Urinary bladder (tissue), 3 donors: ENCODE measurements at regions not wholly inside any gene's neighbourhood (a gene's known extent, or its start where the extent isn't known, plus 50 kb on each side); places are given as distances from the start of the nearest gene placed in this dataset.

Experiments
- DNase-seq: peaks from one replicate; pipeline ENCODE4 v3.0.0-alpha.2; 2015; ENCODE audit errors: extremely low spot score
- H3K27ac ChIP-seq: one replicate; pipeline ENCODE4 v1.5.1; 2013; ENCODE audit warnings: low read depth, mild to moderate bottlenecking, moderate library complexity
- H3K36me3 ChIP-seq: one replicate; pipeline ENCODE4 v1.6.1; 2013; ENCODE audit warnings: mild to moderate bottlenecking, moderate library complexity; ENCODE audit not compliant: insufficient read depth
- H3K4me1 ChIP-seq: one replicate; pipeline ENCODE4 v1.6.1; 2013; ENCODE audit warnings: mild to moderate bottlenecking, moderate library complexity; ENCODE audit not compliant: insufficient read depth
- H3K4me3 ChIP-seq: one replicate; pipeline ENCODE4 v1.5.1; 2013; ENCODE audit warnings: low read depth, low read length
- WGBS: extraction: QIAGEN DNeasy Blood & Tissue Kit; methylation state at CpG from one replicate; pipeline ENCODE4 v1.1.7; 2013; 5-methylcytosine and 5-hydroxymethylcytosine counted together
- donor health status: healthy with polysubstance abuse.
- donor health status: healthy.

GRCh38 chr1:87833166-87833565 is 504.5 kb downstream of the LMO4 start:
- DNase-seq = no peak
- Histone ChIP-seq H3K27ac (no peak overlapping the region), H3K36me3 (no peaks in the 10 kb centered on the region), H3K4me1 (no peaks in the 10 kb centered on the region), H3K4me3 (no peak overlapping the region)
- WGBS = 60% methylated on average over 5 of the region's 5 CpGs

GRCh38 chr1:87834151-87834550 is 505.5 kb downstream of the LMO4 start:
- no peak overlapping the region for H3K27ac ChIP-seq
- H3K4me3 ChIP-seq = no peak overlapping the region
- no peaks in the 10 kb centered on the region for H3K4me1 ChIP-seq
- DNase-seq = no peak
- 91% methylated on average over 4 of the region's 4 CpGs for WGBS
- H3K36me3 ChIP-seq = no peaks in the 10 kb centered on the region

GRCh38 chr1:87834941-87835340 is 506.3 kb downstream of the LMO4 start:
- Histone ChIP-seq H3K36me3 (no peaks in the 10 kb centered on the region), H3K4me3 (no peak overlapping the region), H3K4me1 (no peaks in the 10 kb centered on the region), H3K27ac (no peak overlapping the region)
- 94% methylated on average over 8 of the region's 8 CpGs for WGBS
- DNase-seq = no peak

- Histone ChIP-seq H3K36me3 (no peaks in the 10 kb centered on the region), H3K4me1 (no peaks in the 10 kb centered on the region), H3K4me3 (no peak overlapping the region), H3K27ac (no peak overlapping the region)
- WGBS = 90% methylated on average over 3 of the region's 3 CpGs
- DNase-seq = no peak
Observed at GRCh38 chr1:87840767-87841166, 512.1 kb downstream of the LMO4 start.

GRCh38 chr1:87841332-87841731 is 512.7 kb downstream of the LMO4 start:
- 93% methylated on average over 1 of the region's 1 CpG for WGBS
- no peak overlapping the region for H3K4me3 ChIP-seq
- H3K27ac ChIP-seq = no peak overlapping the region
- no peak for DNase-seq
- no peaks in the 10 kb centered on the region for H3K36me3 ChIP-seq
- H3K4me1 ChIP-seq = no peaks in the 10 kb centered on the region

GRCh38 chr1:87842156-87842555 is 513.5 kb downstream of the LMO4 start:
- DNase-seq = no peak
- no peaks in the 10 kb centered on the region for H3K36me3 ChIP-seq
- WGBS = 90% methylated on average over 1 of the region's 1 CpG
- no peaks in the 10 kb centered on the region for H3K4me1 ChIP-seq
- H3K4me3 ChIP-seq = no peak overlapping the region
- no peak overlapping the region for H3K27ac ChIP-seq

- whole genome bisulfite sequencing = 71% methylated on average over 4 of the region's 4 CpGs
- no peak overlapping the region for H3K27ac ChIP-seq
Observed at GRCh38 chr1:87844251-87844650, 515.6 kb downstream of the LMO4 start.

GRCh38 chr1:87851490-87851889 is 522.8 kb downstream of the LMO4 start:
- Histone ChIP-seq H3K4me3 (no peak overlapping the region), H3K4me1 (no peaks in the 10 kb centered on the region), H3K27ac (no peak overlapping the region), H3K36me3 (no peaks in the 10 kb centered on the region)
- WGBS = 92% methylated on average over 5 of the region's 5 CpGs
- DNase-seq = no peak

More at GRCh38 chr1:87844251-87844650, 515.6 kb downstream of the LMO4 start:
- no peaks in the 10 kb centered on the region for H3K4me1 ChIP-seq
- DNase-seq = no peak
- H3K36me3 ChIP-seq = no peaks in the 10 kb centered on the region
- no peak overlapping the region for H3K4me3 ChIP-seq

GRCh38 chr1:87852410-87853161 is 523.9 kb downstream of the LMO4 start:
- no peak for DNase-seq
- H3K4me3 ChIP-seq = no peak overlapping the region
- 90% methylated on average over 4 of the region's 4 CpGs for WGBS
- H3K4me1 ChIP-seq = no peaks in the 10 kb centered on the region
- no peak overlapping the region for H3K27ac ChIP-seq
- no peaks in the 10 kb centered on the region for H3K36me3 ChIP-seq

- Histone ChIP-seq H3K36me3 (no peaks in the 10 kb centered on the region), H3K4me1 (no peaks in the 10 kb centered on the region), H3K4me3 (no peak overlapping the region), H3K27ac (no peak overlapping the region)
- no peak for DNase-seq
- 77% methylated on average over 5 of the region's 5 CpGs for WGBS
Observed at GRCh38 chr1:87853576-87854351, 525.1 kb downstream of the LMO4 start.

- Histone ChIP-seq H3K4me1 (no peaks in the 10 kb centered on the region), H3K36me3 (no peaks in the 10 kb centered on the region), H3K4me3 (no peak overlapping the region), H3K27ac (no peak overlapping the region)
- no peak for DNase-seq
- 91% methylated on average over 1 of the region's 1 CpG for WGBS
Observed at GRCh38 chr1:87863317-87863716, 534.6 kb downstream of the LMO4 start.

GRCh38 chr1:87864676-87865075 is 536.0 kb downstream of the LMO4 start:
- no peaks in the 10 kb centered on the region for H3K36me3 ChIP-seq
- no peaks in the 10 kb centered on the region for H3K4me1 ChIP-seq
- no peak for DNase-seq
- H3K27ac ChIP-seq = no peak overlapping the region
- 84% methylated on average over 4 of the region's 4 CpGs for WGBS
- no peak overlapping the region for H3K4me3 ChIP-seq

GRCh38 chr1:87866416-87866815 is 537.7 kb downstream of the LMO4 start:
- Histone ChIP-seq H3K4me3 (no peak overlapping the region), H3K36me3 (no peaks in the 10 kb centered on the region), H3K4me1 (no peaks in the 10 kb centered on the region), H3K27ac (no peak overlapping the region)
- no peak for DNase-seq
- 94% methylated on average over 3 of the region's 3 CpGs for WGBS

- Histone ChIP-seq H3K27ac (no peak overlapping the region), H3K4me3 (no peak overlapping the region), H3K4me1 (no peaks in the 10 kb centered on the region), H3K36me3 (no peaks in the 10 kb centered on the region)
- no peak for DNase-seq
- WGBS = 56% methylated on average over 1 of the region's 1 CpG
Observed at GRCh38 chr1:87867626-87868025, 538.9 kb downstream of the LMO4 start.
